Loucy (cell line): ENCODE measurements at regions not wholly inside any gene's neighbourhood (a gene's known extent, or its start where the extent isn't known, plus 50 kb on each side); places are given as distances from the start of the nearest gene placed in this dataset.
"Not testable (repeated sequence)": the region's sequence is repeated elsewhere in the genome, so short reads cannot be mapped to it uniquely, and the experiment has no call there.

Source experiments
- CTCF ChIP-seq: fragments of 200-600 bp; sonication (generic); conservative IDR thresholded peaks from 2 replicates; pipeline ENCODE4 v1.5.1; 2014; ENCODE audit warnings: mild to moderate bottlenecking, antibody characterized with exemption, low read length
- EZH2phosphoT487 ChIP-seq: fragments of 200-600 bp; IDR thresholded peaks from 2 replicates; pipeline ENCODE4 v1.6.1; 2018; ENCODE audit warnings: antibody characterized with exemption, mild to moderate bottlenecking, moderate library complexity, borderline replicate concordance

GRCh38 chr15:75783566-75783965, 59.7 kb upstream of the UBE2Q2 start:
- not testable (repeated sequence) for TF ChIP-seq CTCF, EZH2phosphoT487
